HCT116 (cell line): ENCODE measurements at regions not wholly inside any gene's neighbourhood (a gene's known extent, or its start where the extent isn't known, plus 50 kb on each side); places are given as distances from the start of the nearest gene placed in this dataset.

Experiments
- CEBPB ChIP-seq: IDR thresholded peaks from 2 replicates; pipeline ENCODE4 v1.6.1; 2012; ENCODE audit warnings: low read depth
- EGR1 ChIP-seq: IDR thresholded peaks from 2 replicates; pipeline ENCODE4 v1.6.1; 2012; ENCODE audit warnings: low read depth
- EZH2 ChIP-seq: fragments of 200-600 bp; sonication (generic); IDR thresholded peaks from 2 replicates; pipeline ENCODE4 v1.6.1; 2017; ENCODE audit warnings: antibody characterized with exemption, mixed run types
- POLR2A ChIP-seq: IDR thresholded peaks from 2 replicates; pipeline ENCODE4 v1.7.0; 2011; ENCODE audit warnings: borderline replicate concordance; ENCODE audit not compliant: insufficient read depth, insufficient read length; ENCODE audit errors: extremely low read depth
- SIN3A ChIP-seq: IDR thresholded peaks from 2 replicates; pipeline ENCODE4 v1.6.1; 2012; ENCODE audit warnings: low read depth
- ZBTB33 ChIP-seq: IDR thresholded peaks from 2 replicates; pipeline ENCODE4 v1.6.1; 2011; ENCODE audit warnings: mild to moderate bottlenecking, low read length, moderate library complexity; ENCODE audit not compliant: insufficient replicate concordance; ENCODE audit errors: extremely low read depth
- TF ChIP-seq, protein P1 (sequence below), 3 experiments: fragments of 200-600 bp in 1 of 3; sonication (generic) in 1 of 3; IDR thresholded peaks in 2 of 3; conservative IDR thresholded peaks in 1 of 3; 2 replicates each; pipeline ENCODE4 v1.5.1; 2012 to 2017; ENCODE audit warnings: low read depth in 2 of 3, low read length in 2 of 3, antibody characterized with exemption in 1 of 3, borderline replicate concordance in 1 of 3, control low read depth in 1 of 3, mild to moderate bottlenecking in 1 of 3, mixed read lengths in 1 of 3, mixed run types in 1 of 3, moderate library complexity in 1 of 3; ENCODE audit not compliant: insufficient read depth in 1 of 3

GRCh38 chr2:139353874-139354273 lies 573.7 kb upstream of the NXPH2 start:
- no peak for TF ChIP-seq CEBPB
- TF ChIP-seq, protein P1, sequence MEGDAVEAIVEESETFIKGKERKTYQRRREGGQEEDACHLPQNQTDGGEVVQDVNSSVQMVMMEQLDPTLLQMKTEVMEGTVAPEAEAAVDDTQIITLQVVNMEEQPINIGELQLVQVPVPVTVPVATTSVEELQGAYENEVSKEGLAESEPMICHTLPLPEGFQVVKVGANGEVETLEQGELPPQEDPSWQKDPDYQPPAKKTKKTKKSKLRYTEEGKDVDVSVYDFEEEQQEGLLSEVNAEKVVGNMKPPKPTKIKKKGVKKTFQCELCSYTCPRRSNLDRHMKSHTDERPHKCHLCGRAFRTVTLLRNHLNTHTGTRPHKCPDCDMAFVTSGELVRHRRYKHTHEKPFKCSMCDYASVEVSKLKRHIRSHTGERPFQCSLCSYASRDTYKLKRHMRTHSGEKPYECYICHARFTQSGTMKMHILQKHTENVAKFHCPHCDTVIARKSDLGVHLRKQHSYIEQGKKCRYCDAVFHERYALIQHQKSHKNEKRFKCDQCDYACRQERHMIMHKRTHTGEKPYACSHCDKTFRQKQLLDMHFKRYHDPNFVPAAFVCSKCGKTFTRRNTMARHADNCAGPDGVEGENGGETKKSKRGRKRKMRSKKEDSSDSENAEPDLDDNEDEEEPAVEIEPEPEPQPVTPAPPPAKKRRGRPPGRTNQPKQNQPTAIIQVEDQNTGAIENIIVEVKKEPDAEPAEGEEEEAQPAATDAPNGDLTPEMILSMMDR (IDR thresholded peaks at IDR 0.05 in 2 of 3, conservative IDR thresholded peaks at IDR 0.05 in 1 of 3; ENCODE audit: borderline replicate concordance in 1 of 3, insufficient read depth in 1 of 3, low read depth in 2 of 3, low read length in 2 of 3): peak in 1 of 3 experiments; percentile 28; a peak in 1 of 6 replicates
- no peak for TF ChIP-seq ZBTB33
- TF ChIP-seq SIN3A: no peak
- no peak for TF ChIP-seq EZH2
- TF ChIP-seq EGR1: no peak
- TF ChIP-seq POLR2A: no peak
